AG09309 (cell line): ENCODE measurements at regions not wholly inside any gene's neighbourhood (a gene's known extent, or its start where the extent isn't known, plus 50 kb on each side); places are given as distances from the start of the nearest gene placed in this dataset.

Source experiments
- DNase-seq: peaks from one replicate; pipeline ENCODE4 v3.0.0-alpha.2; 2010; ENCODE audit warnings: low read depth
- H3K4me3 ChIP-seq: 2 replicates; pipeline ENCODE4 v1.5.1; 2011; ENCODE audit warnings: mild to moderate bottlenecking, low read depth, low read length, moderate library complexity; ENCODE audit not compliant: control insufficient read depth
- TF ChIP-seq, protein P1 (sequence below): IDR thresholded peaks from 2 replicates; pipeline ENCODE4 v1.5.1; 2011; ENCODE audit warnings: mild to moderate bottlenecking, low read depth, low read length, inconsistent platforms; ENCODE audit not compliant: insufficient read depth, control insufficient read depth; ENCODE audit errors: missing control alignments

DNA sequence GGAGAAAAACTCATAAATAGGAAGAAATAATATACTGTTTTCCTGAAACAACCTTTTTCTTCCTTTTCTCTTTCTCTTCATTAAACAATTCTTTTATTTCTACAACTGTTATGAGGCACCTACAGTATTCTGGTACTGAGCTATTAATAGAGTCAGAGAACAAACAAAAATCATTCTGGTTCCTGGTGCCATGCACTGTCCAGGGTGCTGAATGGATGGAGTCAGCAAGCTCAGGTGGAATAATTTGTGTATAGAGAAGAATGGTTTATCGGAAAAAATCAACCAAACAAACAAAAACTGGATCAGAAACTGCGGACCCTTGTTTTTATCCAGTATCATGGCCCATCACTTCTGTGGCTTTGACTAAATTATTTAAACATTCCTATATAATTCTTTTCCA lies 430.3 kb upstream of the GOT2 start:
- H3K4me3 ChIP-seq: no peak overlapping the region
- no peak for DNase-seq
- TF ChIP-seq, protein P1, sequence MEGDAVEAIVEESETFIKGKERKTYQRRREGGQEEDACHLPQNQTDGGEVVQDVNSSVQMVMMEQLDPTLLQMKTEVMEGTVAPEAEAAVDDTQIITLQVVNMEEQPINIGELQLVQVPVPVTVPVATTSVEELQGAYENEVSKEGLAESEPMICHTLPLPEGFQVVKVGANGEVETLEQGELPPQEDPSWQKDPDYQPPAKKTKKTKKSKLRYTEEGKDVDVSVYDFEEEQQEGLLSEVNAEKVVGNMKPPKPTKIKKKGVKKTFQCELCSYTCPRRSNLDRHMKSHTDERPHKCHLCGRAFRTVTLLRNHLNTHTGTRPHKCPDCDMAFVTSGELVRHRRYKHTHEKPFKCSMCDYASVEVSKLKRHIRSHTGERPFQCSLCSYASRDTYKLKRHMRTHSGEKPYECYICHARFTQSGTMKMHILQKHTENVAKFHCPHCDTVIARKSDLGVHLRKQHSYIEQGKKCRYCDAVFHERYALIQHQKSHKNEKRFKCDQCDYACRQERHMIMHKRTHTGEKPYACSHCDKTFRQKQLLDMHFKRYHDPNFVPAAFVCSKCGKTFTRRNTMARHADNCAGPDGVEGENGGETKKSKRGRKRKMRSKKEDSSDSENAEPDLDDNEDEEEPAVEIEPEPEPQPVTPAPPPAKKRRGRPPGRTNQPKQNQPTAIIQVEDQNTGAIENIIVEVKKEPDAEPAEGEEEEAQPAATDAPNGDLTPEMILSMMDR: no peak

DNA sequence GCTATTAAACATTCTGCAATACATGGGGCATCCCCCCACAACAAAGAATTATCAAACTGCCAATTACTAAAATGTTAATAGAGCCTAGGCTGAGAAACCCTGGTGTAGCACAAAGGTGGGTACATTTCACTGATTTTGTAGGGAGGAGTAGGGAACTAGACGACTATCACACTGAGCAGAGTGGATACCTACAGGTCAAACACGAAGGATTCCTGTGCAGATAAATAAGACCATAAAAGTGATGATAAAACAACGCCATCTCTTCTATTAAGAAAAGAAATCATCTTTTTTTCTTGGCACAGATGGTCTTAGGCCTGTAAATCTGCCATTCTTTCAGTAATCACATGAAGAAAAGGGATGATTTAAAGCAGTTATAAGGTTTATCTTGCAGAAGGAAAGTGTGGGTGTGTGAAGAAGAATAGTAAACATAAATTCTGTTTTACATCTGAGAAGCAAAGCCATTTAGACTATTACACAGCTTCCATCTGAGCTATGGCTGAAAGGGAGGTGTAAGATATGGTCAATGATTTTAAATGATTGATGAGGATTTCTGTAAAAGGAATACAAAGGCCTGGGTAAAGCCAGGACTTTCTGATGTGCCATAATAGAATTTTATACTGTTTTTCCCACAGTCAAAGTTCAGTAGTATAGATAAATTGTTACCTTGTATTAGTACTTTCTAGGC lies 429.4 kb upstream of the GOT2 start:
- TF ChIP-seq, protein P1: no peak
- DNase-seq: no peak
- H3K4me3 ChIP-seq: no peak overlapping the region

DNA sequence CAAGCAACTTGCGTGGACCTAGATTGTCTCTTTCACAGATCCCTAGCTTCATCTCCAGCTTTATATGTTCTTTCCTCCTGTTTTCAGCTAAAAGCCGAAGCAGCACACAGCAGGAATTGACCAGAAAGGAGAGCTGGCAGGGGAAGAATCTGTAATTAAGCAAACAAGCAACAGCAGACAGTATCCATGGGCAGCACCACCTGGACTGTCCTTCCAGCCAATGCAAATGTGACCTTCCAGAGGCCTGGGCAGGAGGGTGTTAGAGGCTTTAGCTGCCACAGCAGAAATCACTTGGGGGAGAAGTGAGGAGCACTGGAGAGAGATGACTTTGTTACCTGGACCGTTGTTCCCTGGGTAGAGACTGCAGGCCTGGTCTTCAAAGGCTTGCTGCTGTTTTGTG lies 427.6 kb upstream of the GOT2 start:
- H3K4me3 ChIP-seq: no peak overlapping the region
- TF ChIP-seq, protein P1: no peak
- DNase-seq: no peak

DNA sequence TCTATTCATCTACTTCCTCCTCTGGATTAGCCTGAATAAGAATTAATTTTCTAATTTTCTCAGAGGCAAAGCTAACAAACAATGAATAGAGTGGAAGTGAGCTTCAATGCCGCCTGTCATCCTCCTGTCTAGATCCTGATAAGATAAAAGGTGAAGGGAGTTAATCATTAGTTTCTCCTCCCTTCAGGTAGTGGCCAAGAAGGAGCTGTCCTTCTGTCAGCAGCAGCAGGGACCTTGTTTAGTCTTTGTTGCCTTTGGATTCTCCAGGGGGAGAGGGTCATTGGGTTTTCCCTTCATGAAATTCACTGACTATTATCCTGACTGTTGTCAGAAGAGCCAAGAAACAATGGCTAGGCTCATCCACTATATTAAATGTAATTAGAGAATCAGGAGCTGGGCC lies 420.2 kb upstream of the GOT2 start:
- no peak for DNase-seq
- TF ChIP-seq, protein P1: no peak
- H3K4me3 ChIP-seq: no peak overlapping the region

DNA sequence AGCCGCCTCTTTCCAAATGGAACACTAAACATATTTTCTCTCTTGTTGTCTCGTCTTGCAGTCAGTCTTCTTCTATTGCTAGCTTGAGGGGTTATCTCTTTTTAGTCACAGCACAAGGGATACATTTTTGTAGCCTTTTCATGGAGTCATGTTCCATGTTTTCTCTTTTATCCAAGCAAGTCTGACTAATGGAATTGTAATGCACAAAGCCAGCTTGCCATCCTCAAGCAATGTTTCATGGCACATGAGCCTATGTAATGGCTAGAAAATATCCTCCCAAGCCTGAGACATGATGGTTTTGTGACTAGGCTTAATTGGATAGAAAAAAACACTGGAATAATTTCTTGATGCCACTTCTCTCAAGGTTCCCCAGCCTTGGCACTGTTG lies 414.6 kb upstream of the GOT2 start:
- no peak overlapping the region for H3K4me3 ChIP-seq
- no peak for DNase-seq
- TF ChIP-seq, protein P1: no peak

DNA sequence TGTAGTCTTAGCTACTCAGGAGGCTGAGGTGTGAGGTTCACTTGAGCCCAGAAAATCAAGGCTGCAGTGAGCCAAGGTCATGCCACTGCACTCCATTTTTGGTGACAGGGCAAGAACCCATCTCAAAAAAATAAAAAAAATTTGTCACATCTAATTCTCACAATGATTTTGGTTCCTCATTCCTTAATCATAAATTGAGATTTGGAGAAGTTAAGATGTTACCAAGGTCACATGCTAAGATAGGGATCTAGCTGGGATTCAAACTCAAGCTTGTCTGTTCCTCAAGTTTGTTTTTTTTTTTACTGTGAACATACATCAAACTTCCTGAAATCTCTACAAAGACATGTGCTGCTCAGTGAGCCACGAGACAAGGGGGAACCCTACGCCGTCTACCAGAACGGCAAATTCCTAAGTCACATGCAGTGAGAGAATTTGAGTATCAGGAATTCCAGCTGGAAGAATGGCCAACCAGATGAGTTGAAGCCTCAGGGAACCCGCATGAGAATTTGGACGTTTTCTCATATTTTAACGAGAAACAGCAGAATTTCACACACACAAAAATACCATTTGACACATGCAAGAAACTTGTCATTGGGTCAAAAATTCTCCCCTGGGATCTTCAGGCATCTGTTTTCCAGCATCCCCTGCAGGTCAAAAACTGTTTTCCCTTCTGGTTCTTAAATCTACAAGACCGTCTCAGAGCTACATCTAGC lies 414.1 kb upstream of the GOT2 start:
- H3K4me3 ChIP-seq: no peak overlapping the region
- no peak for DNase-seq

More for the DNA sequence above, 414.1 kb upstream of the GOT2 start:
- TF ChIP-seq, protein P1: no peak
